ENCODE measurements at regions not wholly inside any gene's neighbourhood (a gene's known extent, or its start where the extent isn't known, plus 50 kb on each side); places are given as distances from the start of the nearest gene placed in this dataset.

GRCh38 chr5:73387149-73387591 lies 61.4 kb downstream of the FOXD1 start:
- TF ChIP-seq CTCF (IDR thresholded peaks at IDR 0.05) (no peak), POLR2AphosphoS5 (IDR thresholded peaks at IDR 0.05) (no peak), POLR2A (IDR thresholded peaks at IDR 0.05) (no peak)

Measured in breast epithelium (tissue), 3 donors.